Peyer's patch (tissue), 4 donors: ENCODE measurements at regions not wholly inside any gene's neighbourhood (a gene's known extent, or its start where the extent isn't known, plus 50 kb on each side); places are given as distances from the start of the nearest gene placed in this dataset.

ENCODE experiments used
- POLR2A ChIP-seq, 2 donors: fragments of 450-650 bp; IDR thresholded peaks; one replicate each; pipeline ENCODE4 v1.5.1; 2017; ENCODE audit warnings: antibody characterized with exemption in 2 of 2, mild to moderate bottlenecking in 2 of 2, moderate library complexity in 2 of 2
- TF ChIP-seq, protein P1 (sequence below), 6 experiments: fragments of 450-650 bp in 4 of 6; fragments of 200-600 bp in 2 of 6; sonication (generic) in 1 of 6; IDR thresholded peaks; one replicate each; pipeline ENCODE4 v1.5.1; 2017 to 2019; ENCODE audit warnings: antibody characterized with exemption in 6 of 6, mild to moderate bottlenecking in 3 of 6, moderate library complexity in 1 of 6

DNA sequence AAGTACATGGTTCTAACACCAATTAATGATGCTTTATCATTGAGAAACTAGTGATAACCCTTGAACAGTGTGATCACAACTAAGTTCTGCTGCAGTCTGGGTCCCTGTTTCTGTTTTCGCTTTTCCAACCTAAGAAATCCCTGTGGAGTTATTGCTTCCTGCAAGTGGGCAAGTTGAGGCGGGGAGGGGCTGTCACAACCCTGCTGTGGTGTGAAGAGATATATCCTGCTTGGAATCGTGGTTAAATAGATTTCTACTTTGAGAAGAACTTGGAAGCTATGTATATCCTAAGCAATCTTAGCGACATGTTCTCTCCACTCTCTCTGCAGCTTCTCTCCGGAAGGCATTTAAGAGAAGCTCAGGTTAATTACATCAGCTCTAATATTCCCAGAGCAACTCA, 1223.6 kb downstream of the EPHA7 start:
- TF ChIP-seq POLR2A (IDR thresholded peaks at IDR 0.05), result no peak
- TF ChIP-seq, protein P1, sequence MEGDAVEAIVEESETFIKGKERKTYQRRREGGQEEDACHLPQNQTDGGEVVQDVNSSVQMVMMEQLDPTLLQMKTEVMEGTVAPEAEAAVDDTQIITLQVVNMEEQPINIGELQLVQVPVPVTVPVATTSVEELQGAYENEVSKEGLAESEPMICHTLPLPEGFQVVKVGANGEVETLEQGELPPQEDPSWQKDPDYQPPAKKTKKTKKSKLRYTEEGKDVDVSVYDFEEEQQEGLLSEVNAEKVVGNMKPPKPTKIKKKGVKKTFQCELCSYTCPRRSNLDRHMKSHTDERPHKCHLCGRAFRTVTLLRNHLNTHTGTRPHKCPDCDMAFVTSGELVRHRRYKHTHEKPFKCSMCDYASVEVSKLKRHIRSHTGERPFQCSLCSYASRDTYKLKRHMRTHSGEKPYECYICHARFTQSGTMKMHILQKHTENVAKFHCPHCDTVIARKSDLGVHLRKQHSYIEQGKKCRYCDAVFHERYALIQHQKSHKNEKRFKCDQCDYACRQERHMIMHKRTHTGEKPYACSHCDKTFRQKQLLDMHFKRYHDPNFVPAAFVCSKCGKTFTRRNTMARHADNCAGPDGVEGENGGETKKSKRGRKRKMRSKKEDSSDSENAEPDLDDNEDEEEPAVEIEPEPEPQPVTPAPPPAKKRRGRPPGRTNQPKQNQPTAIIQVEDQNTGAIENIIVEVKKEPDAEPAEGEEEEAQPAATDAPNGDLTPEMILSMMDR (IDR thresholded peaks at IDR 0.05), result no peak
